ENCODE measurements at regions not wholly inside any gene's neighbourhood (a gene's known extent, or its start where the extent isn't known, plus 50 kb on each side); places are given as distances from the start of the nearest gene placed in this dataset.

GRCh38 chr10:6713716-6714115, 133.6 kb upstream of the PRKCQ start:
- no peak for TF ChIP-seq NFIC (IDR thresholded peaks at IDR 0.05)
- no peak for TF ChIP-seq USF1 (IDR thresholded peaks at IDR 0.05)
- TF ChIP-seq REST (IDR thresholded peaks at IDR 0.05; ENCODE audit: low read depth), result peak; percentile 81

GRCh38 chr10:6713120-6713519, 133.0 kb upstream of the PRKCQ start:
- peak; percentile 70; the same call in 1 of the 2 replicates for TF ChIP-seq REST (IDR thresholded peaks at IDR 0.05; ENCODE audit: low read depth)
- TF ChIP-seq MAX (IDR thresholded peaks at IDR 0.05), result no peak

GRCh38 chr10:6711881-6712280, 131.8 kb upstream of the PRKCQ start:
- TF ChIP-seq CREB1 (IDR thresholded peaks at IDR 0.05; ENCODE audit: low read depth), result no peak
- no peak for TF ChIP-seq EP300 (IDR thresholded peaks at IDR 0.05; ENCODE audit: borderline replicate concordance)
- no peak for TF ChIP-seq CEBPB (IDR thresholded peaks at IDR 0.05)
- TF ChIP-seq EGR1 (IDR thresholded peaks at IDR 0.05), result no peak
- no peak for TF ChIP-seq USF1 (IDR thresholded peaks at IDR 0.05)
- TF ChIP-seq YY1 (IDR thresholded peaks at IDR 0.05; ENCODE audit: low read depth), result no peak
- TF ChIP-seq MAX (IDR thresholded peaks at IDR 0.05), result no peak

- TF ChIP-seq CEBPB (IDR thresholded peaks at IDR 0.05), result no peak
These were observed 131.3 kb upstream of the PRKCQ start for GRCh38 chr10:6711408-6711841.

- TF ChIP-seq RAD21 (IDR thresholded peaks at IDR 0.05; ENCODE audit: low read depth), result no peak
- TF ChIP-seq TEAD4 (IDR thresholded peaks at IDR 0.05), result no peak
- no peak for TF ChIP-seq CREB1 (IDR thresholded peaks at IDR 0.05; ENCODE audit: low read depth)
- no peak for TF ChIP-seq ZBTB7A (IDR thresholded peaks at IDR 0.05; ENCODE audit: low read depth)
- TF ChIP-seq TAF1 (IDR thresholded peaks at IDR 0.05; ENCODE audit: low read depth), result no peak
- TF ChIP-seq YY1 (IDR thresholded peaks at IDR 0.05; ENCODE audit: low read depth), result no peak
- TF ChIP-seq NFIC (IDR thresholded peaks at IDR 0.05), result no peak
- TF ChIP-seq USF1 (IDR thresholded peaks at IDR 0.05), result no peak
- no peak for TF ChIP-seq CEBPB (IDR thresholded peaks at IDR 0.05)
- TF ChIP-seq TCF12 (IDR thresholded peaks at IDR 0.05; ENCODE audit: low read depth), result no peak
- TF ChIP-seq FOXM1 (IDR thresholded peaks at IDR 0.05; ENCODE audit: borderline replicate concordance, low read depth), result no peak
- no peak for TF ChIP-seq EP300 (IDR thresholded peaks at IDR 0.05; ENCODE audit: borderline replicate concordance)
- TF ChIP-seq EGR1 (IDR thresholded peaks at IDR 0.05), result no peak
- TF ChIP-seq MAX (IDR thresholded peaks at IDR 0.05), result no peak
- no peak for TF ChIP-seq REST (IDR thresholded peaks at IDR 0.05; ENCODE audit: low read depth)
These were observed 127.3 kb upstream of the PRKCQ start for GRCh38 chr10:6707352-6707751.

All from Ishikawa (cell line).